Activated CD8-positive, alpha-beta T cell treated with anti-CD3 and anti-CD28 coated beads for 36 hours (primary cell): ENCODE measurements at regions not wholly inside any gene's neighbourhood (a gene's known extent, or its start where the extent isn't known, plus 50 kb on each side); places are given as distances from the start of the nearest gene placed in this dataset.

Experiments
- ATAC-seq: fragments of 200-7000 bp; cut with Tn5 transposase; one replicate; pipeline ENCODE4 v1.10.0; 2021; ENCODE audit warnings: mild to moderate bottlenecking, moderate library complexity
- CTCF ChIA-PET: fragments of 350-600 bp; sonication (Branson Sonifier 250); formaldehyde crosslinking; loops from one replicate; lab custom pipeline; 2021; ENCODE audit warnings: antibody characterized with exemption; lab: Charles Lee
- POLR2A ChIA-PET: fragments of 350-600 bp; sonication (Branson Sonifier 250); formaldehyde crosslinking; loops from one replicate; lab custom pipeline; 2021; ENCODE audit warnings: antibody characterized with exemption; lab: Charles Lee
- DNase-seq: peaks from one replicate; pipeline ENCODE4 v3.0.0-alpha.2; 2020
- H3K27ac Mint-ChIP-seq: one replicate; pipeline ENCODE4 v1.8.0; 2021; ENCODE audit warnings: mild to moderate bottlenecking, mixed read lengths
- H3K27me3 Mint-ChIP-seq: one replicate; pipeline ENCODE4 v1.8.0; 2021; ENCODE audit warnings: mixed read lengths
- H3K36me3 Mint-ChIP-seq: one replicate; pipeline ENCODE4 v1.8.0; 2021; ENCODE audit warnings: low read depth, mixed read lengths
- H3K4me1 Mint-ChIP-seq: one replicate; pipeline ENCODE4 v1.8.0; 2021; ENCODE audit warnings: low read depth, mixed read lengths
- H3K4me3 Mint-ChIP-seq: one replicate; pipeline ENCODE4 v1.8.0; 2021; ENCODE audit warnings: mild to moderate bottlenecking, moderate library complexity, mixed read lengths
- H3K9me3 Mint-ChIP-seq: one replicate; pipeline ENCODE4 v1.8.0; 2021; ENCODE audit warnings: mixed read lengths
- intact Hi-C: fragments of 100-400 bp; cut with micrococcal nuclease; formaldehyde crosslinking; loops from one replicate; pipeline ENCODE4 v1.10.0; 2022
- TF ChIP-seq, protein P1 (sequence below): fragments of 200-600 bp; IDR thresholded peaks from one replicate; pipeline ENCODE4 v1.8.0; 2022; ENCODE audit warnings: antibody characterized with exemption, mild to moderate bottlenecking

DNA sequence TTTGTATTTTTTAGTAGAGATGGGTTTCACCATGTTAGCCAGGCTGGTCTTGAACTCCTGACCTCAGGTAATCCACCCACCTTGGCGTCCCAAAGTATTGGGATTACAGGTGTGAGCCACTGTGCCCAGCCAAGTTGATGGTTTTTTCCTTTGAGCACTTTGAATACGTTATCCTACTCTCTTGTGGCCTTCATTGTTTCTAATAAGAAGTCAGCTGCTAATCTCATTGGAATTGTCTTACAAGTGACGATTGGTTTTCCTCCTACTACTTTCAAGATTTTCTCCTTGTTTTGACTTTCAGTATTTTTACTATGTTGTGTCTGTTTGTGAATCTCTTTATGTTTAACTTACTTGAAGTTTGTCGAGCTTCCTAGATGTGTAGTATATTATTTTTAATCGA is 88.5 kb downstream of the TMEM200C start:
- DNase-seq (no peak), ATAC-seq (no peak)
- no peak overlapping the region for H3K4me3 Mint-ChIP-seq
- intact Hi-C loops: no loop called here
- TF ChIP-seq, protein P1, sequence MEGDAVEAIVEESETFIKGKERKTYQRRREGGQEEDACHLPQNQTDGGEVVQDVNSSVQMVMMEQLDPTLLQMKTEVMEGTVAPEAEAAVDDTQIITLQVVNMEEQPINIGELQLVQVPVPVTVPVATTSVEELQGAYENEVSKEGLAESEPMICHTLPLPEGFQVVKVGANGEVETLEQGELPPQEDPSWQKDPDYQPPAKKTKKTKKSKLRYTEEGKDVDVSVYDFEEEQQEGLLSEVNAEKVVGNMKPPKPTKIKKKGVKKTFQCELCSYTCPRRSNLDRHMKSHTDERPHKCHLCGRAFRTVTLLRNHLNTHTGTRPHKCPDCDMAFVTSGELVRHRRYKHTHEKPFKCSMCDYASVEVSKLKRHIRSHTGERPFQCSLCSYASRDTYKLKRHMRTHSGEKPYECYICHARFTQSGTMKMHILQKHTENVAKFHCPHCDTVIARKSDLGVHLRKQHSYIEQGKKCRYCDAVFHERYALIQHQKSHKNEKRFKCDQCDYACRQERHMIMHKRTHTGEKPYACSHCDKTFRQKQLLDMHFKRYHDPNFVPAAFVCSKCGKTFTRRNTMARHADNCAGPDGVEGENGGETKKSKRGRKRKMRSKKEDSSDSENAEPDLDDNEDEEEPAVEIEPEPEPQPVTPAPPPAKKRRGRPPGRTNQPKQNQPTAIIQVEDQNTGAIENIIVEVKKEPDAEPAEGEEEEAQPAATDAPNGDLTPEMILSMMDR: no peak
- ChIA-PET POLR2A (no interaction called here), CTCF (no interaction called here)
- H3K36me3 Mint-ChIP-seq: no peaks in the 10 kb centered on the region
- H3K27ac Mint-ChIP-seq: no peak overlapping the region
- H3K27me3 Mint-ChIP-seq: peaks cover 2% of the 10 kb centered on the region
- H3K9me3 Mint-ChIP-seq: peaks cover 32% of the 10 kb centered on the region
- H3K4me1 Mint-ChIP-seq: no peaks in the 10 kb centered on the region

DNA sequence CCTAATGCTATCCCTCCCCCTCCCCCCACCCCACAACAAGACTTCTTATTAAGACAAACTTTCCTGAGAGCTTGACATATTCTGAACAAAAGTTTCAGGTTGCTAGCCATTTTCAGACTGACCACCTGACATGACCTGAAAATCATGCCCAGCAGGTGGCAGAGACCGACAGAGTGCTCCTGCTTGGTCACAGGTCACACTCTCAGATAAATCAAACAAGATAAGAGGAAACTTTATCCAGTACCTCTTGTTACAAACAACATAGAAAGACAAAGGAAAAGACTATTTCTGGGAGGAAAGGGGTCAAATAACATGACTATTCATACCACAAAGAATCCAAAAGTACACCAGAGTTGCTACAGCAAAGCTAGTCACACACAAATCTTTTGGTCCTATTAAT is 107.4 kb downstream of the TMEM200C start:
- DNase-seq (no peak), ATAC-seq (no peak)
- TF ChIP-seq, protein P1: no peak
- intact Hi-C loops: no loop called here
- no peaks in the 10 kb centered on the region for H3K36me3 Mint-ChIP-seq
- H3K4me3 Mint-ChIP-seq: no peak overlapping the region
- peaks cover 11% of the 10 kb centered on the region for H3K9me3 Mint-ChIP-seq
- H3K27me3 Mint-ChIP-seq: peaks cover 2% of the 10 kb centered on the region
- no peaks in the 10 kb centered on the region for H3K4me1 Mint-ChIP-seq
- ChIA-PET POLR2A (no interaction called here), CTCF (no interaction called here)
- H3K27ac Mint-ChIP-seq: no peak overlapping the region

DNA sequence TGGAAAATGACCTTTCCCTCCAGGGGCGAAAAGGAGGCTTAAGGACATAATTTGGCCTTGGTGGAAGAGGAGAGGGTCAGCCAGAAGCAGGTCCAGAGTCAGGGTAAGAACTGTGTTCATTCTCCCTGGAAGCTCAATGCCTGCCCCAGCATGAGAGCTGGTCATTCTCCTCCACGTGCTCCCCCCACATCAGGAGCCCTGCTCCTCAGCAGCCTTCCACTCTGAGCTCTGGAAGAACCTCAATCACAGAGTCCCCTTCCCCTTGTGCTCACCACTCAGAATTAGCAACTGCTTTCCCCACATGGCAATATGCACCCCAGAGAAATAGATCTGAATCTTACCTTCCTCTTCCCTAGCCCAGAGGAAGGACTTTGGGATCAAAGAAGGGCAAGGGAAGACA is 115.4 kb downstream of the TMEM200C start:
- DNase-seq: no peak
- TF ChIP-seq, protein P1: no peak
- ChIA-PET POLR2A (no interaction called here), CTCF (no interaction called here)
- Mint-ChIP-seq H3K27me3 (peaks cover 6% of the 10 kb centered on the region), H3K4me3 (no peak overlapping the region), H3K9me3 (peaks cover 7% of the 10 kb centered on the region), H3K27ac (no peak overlapping the region), H3K4me1 (no peaks in the 10 kb centered on the region), H3K36me3 (no peaks in the 10 kb centered on the region)
- no peak for ATAC-seq
- intact Hi-C loops: no loop called here

DNA sequence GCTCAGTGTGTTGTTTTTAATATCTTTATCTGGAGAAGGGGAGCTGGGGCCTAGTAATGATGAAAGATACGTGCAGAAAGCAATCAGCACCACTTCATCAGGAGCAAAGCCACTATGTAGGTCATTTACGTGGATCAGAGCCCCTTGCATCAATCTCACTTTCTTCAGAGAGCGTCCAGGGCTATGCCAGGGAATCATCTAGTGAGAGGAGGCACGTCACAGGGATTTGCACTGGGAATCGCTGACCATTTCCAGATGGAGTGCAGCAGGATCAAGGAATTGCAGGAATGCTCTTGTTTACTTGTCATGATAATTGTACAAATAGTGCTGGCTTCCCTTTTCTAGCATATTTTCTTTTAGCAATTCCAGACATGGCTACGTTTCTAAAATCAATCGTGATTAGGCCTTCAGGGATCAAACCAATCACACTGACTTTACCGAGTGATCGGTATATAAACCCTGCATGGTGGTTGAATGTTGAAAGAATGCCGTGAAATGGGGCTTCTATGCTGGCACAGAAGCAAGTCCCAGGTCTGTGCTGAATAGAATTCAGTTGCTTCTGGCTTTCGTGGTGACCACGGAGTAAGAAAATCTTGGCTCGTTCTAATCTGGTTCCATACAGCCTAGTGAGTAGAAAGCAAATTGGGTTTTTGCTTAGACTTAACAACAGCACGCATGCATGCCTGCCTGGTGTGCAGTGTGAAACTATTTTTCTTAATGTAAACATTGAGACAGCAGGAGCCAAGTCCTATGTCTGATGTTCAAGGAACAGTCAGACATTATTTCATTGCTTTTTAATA is 122.8 kb downstream of the TMEM200C start:
- POLR2A ChIA-PET: no interaction called here

DNA sequence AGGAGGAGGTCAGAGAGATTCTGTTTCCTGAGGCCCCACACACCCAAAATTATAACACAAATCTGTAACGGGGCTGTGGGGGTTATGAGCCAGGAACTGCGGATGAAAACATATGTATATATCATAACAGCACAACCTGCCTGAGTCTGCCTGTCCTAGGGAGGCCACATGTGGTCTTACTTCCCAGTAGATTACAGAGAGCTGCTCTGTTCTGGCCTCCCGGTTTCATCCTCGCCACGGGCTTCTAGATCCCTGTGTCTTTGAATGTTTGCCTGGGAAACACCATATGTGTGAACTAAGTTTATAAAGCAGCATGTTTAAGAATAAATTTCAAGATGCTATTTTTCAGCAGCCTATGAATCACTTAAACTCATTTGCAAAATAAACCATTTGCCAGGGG is 124.0 kb downstream of the TMEM200C start:
- Mint-ChIP-seq H3K9me3 (no peaks in the 10 kb centered on the region), H3K27ac (no peak overlapping the region), H3K4me1 (no peaks in the 10 kb centered on the region), H3K4me3 (no peak overlapping the region), H3K27me3 (no peaks in the 10 kb centered on the region), H3K36me3 (no peaks in the 10 kb centered on the region)
- ATAC-seq (no peak), DNase-seq (no peak)
- intact Hi-C loops: no loop called here
- CTCF ChIA-PET: no interaction called here
- POLR2A ChIA-PET: no interaction called here
- TF ChIP-seq, protein P1: no peak

More for the DNA sequence above, 122.8 kb downstream of the TMEM200C start:
- CTCF ChIA-PET: no interaction called here
- Mint-ChIP-seq H3K27me3 (peaks cover 2% of the 10 kb centered on the region), H3K4me3 (no peak overlapping the region), H3K36me3 (no peaks in the 10 kb centered on the region), H3K4me1 (no peaks in the 10 kb centered on the region), H3K27ac (no peak overlapping the region), H3K9me3 (no peaks in the 10 kb centered on the region)
- DNase-seq: no peak
- TF ChIP-seq, protein P1: no peak
- intact Hi-C loops: no loop called here
- ATAC-seq: no peak
